ENCODE measurements at regions not wholly inside any gene's neighbourhood (a gene's known extent, or its start where the extent isn't known, plus 50 kb on each side); places are given as distances from the start of the nearest gene placed in this dataset.
"Not testable (repeated sequence)": the region's sequence is repeated elsewhere in the genome, so short reads cannot be mapped to it uniquely, and the experiment has no call there.

GRCh38 chr3:112699436-112699978, 58.6 kb upstream of the CCDC80 start:
- Histone ChIP-seq H3K4me1 (peaks cover 0 to 3% of the 10 kb centered on the region in 2 donors), H3K27ac (no peak overlapping the region), H3K27me3 (no peaks in the 10 kb centered on the region), H3K9me3 (no peaks in the 10 kb centered on the region), H3K4me3 (replicated peaks in 1 of 3) (no peak overlapping the region), H3K36me3 (no peaks in the 10 kb centered on the region)
- intact Hi-C loops (cut with DNase I): loop anchor here (5.0 kb wide), 1 partner anchor 57 kb away; the partner anchor contains the start of gene CCDC80
- 62 to 64% methylated on average over 4 of the region's 4 CpGs for WGBS, 2 donors
- peak; percentile 32 to 50 for DNase-seq
- TF ChIP-seq CTCF (IDR thresholded peaks at IDR 0.05) (peak in 4 of 6 experiments; percentile 36 to 73 (median 54)), POLR2A (IDR thresholded peaks at IDR 0.05) (no peak)

GRCh38 chr3:112698442-112698841, 57.5 kb upstream of the CCDC80 start:
- H3K27me3 ChIP-seq; H3K4me1 ChIP-seq; H3K4me3 ChIP-seq (replicated peaks in 1 of 3); H3K9me3 ChIP-seq; H3K27ac ChIP-seq; DNase-seq; H3K36me3 ChIP-seq: not testable (repeated sequence)
- WGBS, 2 donors: 84 to 88% methylated on average over 2 of the region's 2 CpGs
- intact Hi-C loops (cut with DNase I): loop anchor here (5.0 kb wide), 1 partner anchor 56 kb away; the partner anchor contains the start of gene CCDC80

- 85% methylated on average over 3 of the region's 3 CpGs for WGBS, 2 donors
- not testable (repeated sequence) for DNase-seq; H3K27me3 ChIP-seq; H3K36me3 ChIP-seq; H3K27ac ChIP-seq; H3K9me3 ChIP-seq; H3K4me3 ChIP-seq (replicated peaks in 1 of 3); H3K4me1 ChIP-seq
- intact Hi-C loops (cut with DNase I): loop anchor here (5.0 kb wide), 1 partner anchor 54 kb away; the partner anchor contains the start of gene CCDC80
Measured at GRCh38 chr3:112696244-112696643, 55.3 kb upstream of the CCDC80 start.

GRCh38 chr3:112695377-112696108, 54.6 kb upstream of the CCDC80 start:
- not testable (repeated sequence) for H3K36me3 ChIP-seq; H3K4me1 ChIP-seq; DNase-seq; H3K27ac ChIP-seq; H3K4me3 ChIP-seq (replicated peaks in 1 of 3); H3K9me3 ChIP-seq; H3K27me3 ChIP-seq
- intact Hi-C loops (cut with DNase I): loop anchor here (5.0 kb wide), 1 partner anchor 53 kb away; the partner anchor contains the start of gene CCDC80
- peak in 1 of 6 experiments; percentile 5 for TF ChIP-seq CTCF (IDR thresholded peaks at IDR 0.05)
- 73 to 76% methylated on average over 3 of the region's 3 CpGs for WGBS, 2 donors

GRCh38 chr3:112694906-112695305, 54.0 kb upstream of the CCDC80 start:
- H3K4me1 ChIP-seq; H3K27ac ChIP-seq; H3K36me3 ChIP-seq; H3K27me3 ChIP-seq; H3K9me3 ChIP-seq; DNase-seq; H3K4me3 ChIP-seq (replicated peaks in 1 of 3): not testable (repeated sequence)
- intact Hi-C loops (cut with DNase I): loop anchor here (5.0 kb wide), 1 partner anchor 53 kb away; the partner anchor contains the start of gene CCDC80
- WGBS, 2 donors: 97 to 98% methylated on average over 2 of the region's 2 CpGs

- DNase-seq: no peak
- no peak overlapping the region for H3K4me3 ChIP-seq (replicated peaks in 1 of 3)
- H3K27ac ChIP-seq: no peak overlapping the region
- TF ChIP-seq CTCF (IDR thresholded peaks at IDR 0.05) (no peak), POLR2A (IDR thresholded peaks at IDR 0.05) (no peak)
- 89 to 94% methylated on average over 4 of the region's 4 CpGs for WGBS, 2 donors
- H3K36me3 ChIP-seq: no peaks in the 10 kb centered on the region
- H3K4me1 ChIP-seq: peaks cover 0 to 23% of the 10 kb centered on the region in 2 donors
- intact Hi-C loops (cut with DNase I): no loop called here
- H3K27me3 ChIP-seq: no peaks in the 10 kb centered on the region
- no peaks in the 10 kb centered on the region for H3K9me3 ChIP-seq
Measured at GRCh38 chr3:112693186-112693585, 52.2 kb upstream of the CCDC80 start.
